ENCODE measurements at regions not wholly inside any gene's neighbourhood (a gene's known extent, or its start where the extent isn't known, plus 50 kb on each side); places are given as distances from the start of the nearest gene placed in this dataset.

DNA sequence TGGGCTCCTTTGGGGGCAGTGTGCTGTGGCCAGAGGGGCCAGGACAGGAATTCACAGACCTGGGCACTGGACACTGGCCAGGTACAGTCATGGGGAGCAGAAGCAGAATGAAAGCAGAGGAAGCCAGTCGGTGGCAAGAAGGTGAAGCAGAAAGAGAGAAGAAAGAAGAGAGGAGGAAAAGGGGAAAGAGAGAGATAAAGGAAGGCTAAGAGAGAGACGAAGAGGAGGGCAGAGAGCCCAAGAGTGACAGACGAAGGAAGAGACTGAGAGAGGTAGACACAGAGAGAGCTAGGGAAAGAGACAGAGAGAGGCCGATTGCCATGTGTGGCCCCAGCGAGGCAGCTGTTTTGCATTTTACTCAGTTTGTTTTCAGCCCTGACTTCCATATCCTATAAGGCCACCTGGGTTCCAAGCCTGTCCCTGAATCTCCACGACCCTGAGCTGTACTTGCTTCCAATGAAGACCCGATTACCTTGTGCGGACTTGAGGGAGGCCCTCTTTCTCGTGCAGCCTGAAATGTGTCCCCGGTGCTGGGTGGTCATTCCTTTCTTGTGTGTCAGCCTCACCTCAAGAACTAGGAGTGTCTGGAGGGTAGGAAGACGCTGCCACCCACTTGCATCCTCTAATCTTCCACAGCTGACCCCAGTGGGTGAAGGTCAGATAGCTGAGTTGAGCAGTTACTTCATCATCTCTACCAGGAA is 73.9 kb downstream of the LSM3 start:
- CTCF ChIA-PET = interaction anchor here (2.5 kb wide), 1 partner anchor 48 kb away, joined by 7 read pairs; no protein-coding TSS in a partner anchor
- Mint-ChIP-seq H3K4me3 (no peak overlapping the region), H3K9me3 (no peaks in the 10 kb centered on the region), H3K36me3 (no peaks in the 10 kb centered on the region), H3K27me3 (peaks cover 29% of the 10 kb centered on the region), H3K4me1 (no peaks in the 10 kb centered on the region), H3K27ac (no peak overlapping the region)
- DNase-seq = no peak

DNA sequence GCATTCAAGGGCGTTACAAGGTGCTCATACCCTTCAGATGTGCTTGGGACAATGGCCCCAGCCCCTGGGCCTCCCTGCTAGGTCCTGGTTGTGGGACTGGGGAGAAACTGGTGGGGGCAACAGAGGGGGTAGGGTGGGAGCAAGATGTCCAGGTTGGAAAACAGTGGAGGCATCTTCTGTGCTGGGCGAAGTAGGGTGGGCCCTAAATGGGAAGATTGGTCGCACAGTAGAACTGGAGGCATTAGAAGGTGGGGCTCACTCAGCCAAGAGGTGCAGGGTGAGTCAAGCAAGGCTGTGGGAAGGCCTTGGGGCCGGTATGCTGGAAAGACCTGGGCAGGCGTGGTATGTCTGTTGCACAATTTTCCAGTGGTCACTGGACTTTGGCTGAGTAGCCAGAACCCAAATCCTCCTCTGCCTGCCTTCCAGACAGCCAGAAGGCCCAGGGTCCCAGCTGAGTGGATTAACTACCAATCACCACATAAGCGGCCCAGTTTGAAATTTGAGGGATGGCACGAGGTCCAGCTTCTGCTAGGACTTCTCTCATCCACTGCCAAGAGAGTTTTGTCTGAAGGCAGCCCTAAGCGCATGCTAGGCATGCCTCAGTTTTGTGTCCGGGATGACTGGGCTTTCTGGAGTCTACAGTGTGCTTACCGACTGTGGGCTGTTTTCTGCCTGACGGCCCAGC is 74.5 kb downstream of the LSM3 start:
- CTCF ChIA-PET = interaction anchor here (2.5 kb wide), 1 partner anchor 49 kb away, joined by 7 read pairs; no protein-coding TSS in a partner anchor
- H3K4me1 Mint-ChIP-seq = no peaks in the 10 kb centered on the region

DNA sequence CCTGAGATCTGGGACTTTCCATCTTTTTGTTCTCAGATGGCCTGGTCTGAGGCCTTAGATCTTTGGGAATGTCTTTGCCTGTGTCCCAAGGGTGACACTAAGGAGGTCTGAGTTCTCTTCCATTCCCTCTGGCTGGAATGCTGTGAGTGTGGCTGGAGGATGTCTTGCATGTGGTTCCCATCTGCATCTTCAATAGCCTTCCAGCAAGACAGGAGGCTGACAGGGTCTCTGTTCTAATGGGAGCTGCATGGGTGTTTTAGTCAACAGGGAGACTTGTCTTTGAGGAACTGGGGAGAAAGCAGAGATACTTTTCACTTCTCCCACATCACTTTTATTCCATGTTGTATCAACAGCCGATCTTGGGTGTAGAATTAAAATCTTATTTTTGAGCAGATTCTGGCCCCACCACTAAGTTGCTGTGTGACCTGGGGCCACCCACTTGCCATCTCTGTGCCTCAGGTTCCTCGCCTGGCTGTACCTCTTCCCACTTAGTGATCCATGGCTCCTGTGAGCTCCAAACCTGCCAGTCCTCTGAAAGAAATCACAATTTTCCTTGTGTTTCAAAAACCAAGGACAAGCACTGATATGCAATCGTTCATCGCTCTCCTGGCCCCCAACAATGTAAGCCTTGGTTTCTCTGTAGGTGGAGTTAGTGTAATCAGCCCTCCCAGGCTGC is 75.2 kb downstream of the LSM3 start:
- no peaks in the 10 kb centered on the region for H3K9me3 Mint-ChIP-seq
- no peaks in the 10 kb centered on the region for H3K36me3 Mint-ChIP-seq
- no peak overlapping the region for H3K27ac Mint-ChIP-seq
- CTCF ChIA-PET = interaction anchor here (2.5 kb wide), 1 partner anchor 50 kb away, joined by 7 read pairs; no protein-coding TSS in a partner anchor
- DNase-seq = no peak
- H3K4me1 Mint-ChIP-seq = no peaks in the 10 kb centered on the region
- no peak overlapping the region for H3K4me3 Mint-ChIP-seq
- H3K27me3 Mint-ChIP-seq = peaks cover 20% of the 10 kb centered on the region

More for the DNA sequence above, 74.5 kb downstream of the LSM3 start:
- no peaks in the 10 kb centered on the region for H3K36me3 Mint-ChIP-seq
- no peak overlapping the region for H3K4me3 Mint-ChIP-seq
- H3K27me3 Mint-ChIP-seq = peaks cover 26% of the 10 kb centered on the region
- H3K27ac Mint-ChIP-seq = no peak overlapping the region
- no peak for DNase-seq
- H3K9me3 Mint-ChIP-seq = no peaks in the 10 kb centered on the region

DNA sequence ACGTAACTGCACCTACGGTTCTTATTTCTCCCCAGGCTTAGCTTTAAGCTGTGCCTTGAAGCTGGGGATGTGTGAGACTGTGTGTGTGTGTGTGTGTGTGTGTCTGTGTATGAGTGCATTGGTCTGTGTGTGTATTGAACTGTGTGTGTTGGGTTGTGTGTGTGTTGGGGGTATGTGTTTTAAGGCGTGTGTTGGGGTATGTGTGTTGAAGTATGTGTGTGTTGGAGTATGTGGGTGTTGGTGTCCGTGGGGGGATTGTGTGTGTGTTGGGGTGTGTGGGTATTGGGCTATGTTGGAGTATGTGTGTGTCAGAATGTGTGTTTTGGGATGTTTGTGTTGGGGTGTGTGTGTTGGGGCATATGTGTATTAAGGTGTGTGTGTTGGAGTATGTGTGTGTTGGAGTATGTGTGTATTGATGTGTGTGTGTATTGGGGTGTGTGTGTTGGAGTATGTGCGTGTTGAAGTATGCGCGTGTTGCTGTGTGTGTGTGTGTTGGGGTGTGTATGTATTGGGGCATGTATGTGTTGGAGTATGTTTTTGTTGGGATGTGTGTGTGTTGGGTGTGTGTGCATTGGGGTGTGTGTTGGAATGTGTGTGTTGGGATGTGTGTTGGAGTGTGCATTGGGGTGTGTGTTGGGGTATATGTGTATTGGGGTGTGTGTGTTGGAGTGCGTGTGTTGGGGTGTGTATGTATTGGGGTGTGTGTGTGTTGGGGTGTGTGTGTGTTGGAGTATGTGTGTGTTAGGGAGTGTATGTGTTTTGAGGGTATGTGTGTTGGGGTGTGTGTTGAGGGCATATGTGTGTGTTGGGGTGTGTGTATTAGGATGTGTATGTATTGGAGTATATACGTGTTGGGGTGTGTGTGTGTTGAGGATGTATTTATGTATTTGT is 76.4 kb downstream of the LSM3 start:
- no peaks in the 10 kb centered on the region for H3K9me3 Mint-ChIP-seq
- CTCF ChIA-PET = interaction anchor here (2.4 to 2.5 kb wide), 2 partner anchors 51 to 358 kb away, joined by 7 read pairs; no protein-coding TSS in a partner anchor
- peaks cover 19% of the 10 kb centered on the region for H3K27me3 Mint-ChIP-seq
- DNase-seq = no peak
- H3K4me1 Mint-ChIP-seq = no peaks in the 10 kb centered on the region
- H3K27ac Mint-ChIP-seq = no peak overlapping the region
- no peak overlapping the region for H3K4me3 Mint-ChIP-seq
- no peaks in the 10 kb centered on the region for H3K36me3 Mint-ChIP-seq

DNA sequence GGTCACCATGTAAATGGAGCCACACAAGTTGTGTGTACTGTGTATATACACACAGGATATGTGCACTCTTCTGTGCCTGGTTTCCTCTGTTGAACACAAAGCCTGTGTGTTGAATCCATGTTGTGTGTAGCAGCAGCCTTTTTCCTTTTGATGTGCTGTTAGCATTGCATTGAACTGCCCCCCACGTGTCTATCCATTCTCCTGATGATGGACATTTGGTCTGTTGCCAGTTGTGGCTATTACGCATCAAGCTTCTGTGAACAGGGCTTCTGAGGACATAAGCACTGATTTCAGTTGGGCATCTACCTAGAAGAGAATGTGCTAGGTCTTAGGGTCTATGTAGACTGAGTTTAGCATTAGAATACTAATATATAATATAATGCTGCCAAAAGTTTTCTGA is 77.4 kb downstream of the LSM3 start:
- Mint-ChIP-seq H3K4me3 (no peak overlapping the region), H3K27ac (no peak overlapping the region), H3K27me3 (peaks cover 27% of the 10 kb centered on the region), H3K36me3 (no peaks in the 10 kb centered on the region), H3K4me1 (no peaks in the 10 kb centered on the region), H3K9me3 (no peaks in the 10 kb centered on the region)
- no peak for DNase-seq
- CTCF ChIA-PET = interaction anchor here (1.2 to 2.4 kb wide), 4 partner anchors 45 to 359 kb away, joined by 3 to 11 read pairs (median 5); no protein-coding TSS in a partner anchor

DNA sequence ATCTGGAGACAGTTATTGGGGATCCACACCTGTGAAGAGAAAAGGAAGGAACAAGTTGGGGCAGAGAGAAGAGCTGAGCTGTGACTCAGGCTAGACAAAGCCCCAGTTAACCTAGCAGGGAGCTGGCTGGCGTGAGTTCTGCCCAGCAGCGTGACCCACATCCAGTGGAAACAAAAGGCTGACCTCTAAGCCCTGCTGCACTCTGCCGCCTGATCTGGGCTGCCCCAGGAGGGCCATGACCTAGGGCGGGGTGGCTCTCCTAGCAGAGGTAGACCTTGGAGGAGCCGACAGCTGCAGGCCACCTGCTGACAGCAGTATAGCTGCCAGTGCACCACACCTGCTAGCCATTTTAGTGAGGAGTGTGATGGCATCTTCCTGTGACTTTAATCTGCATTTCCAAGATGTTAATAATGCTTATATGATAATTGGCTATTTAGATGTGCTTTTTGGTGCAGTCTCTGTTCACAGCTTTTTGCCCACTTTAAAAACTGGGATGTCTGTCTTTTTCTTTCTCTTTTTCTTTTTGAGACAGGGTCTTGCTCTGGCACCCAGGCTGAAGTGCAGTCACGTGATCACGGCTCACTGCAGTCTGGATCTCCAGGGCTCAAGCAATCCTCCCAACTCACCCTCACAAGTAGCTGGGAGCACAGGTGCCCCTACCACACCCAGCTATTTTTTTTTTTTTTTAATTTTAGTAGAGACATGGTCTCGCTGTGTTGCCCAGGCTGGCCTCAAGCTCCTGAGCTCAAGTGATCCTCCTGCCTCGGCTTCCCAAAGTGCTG is 78.1 kb downstream of the LSM3 start:
- H3K4me3 Mint-ChIP-seq = no peak overlapping the region
- CTCF ChIA-PET = interaction anchor here (0.6 to 4.2 kb wide), 7 partner anchors 24 to 360 kb away, joined by 3 to 15 read pairs (median 4); no protein-coding TSS in a partner anchor
- H3K27ac Mint-ChIP-seq = no peak overlapping the region
- H3K27me3 Mint-ChIP-seq = peaks cover 31% of the 10 kb centered on the region
- no peak for DNase-seq
- H3K4me1 Mint-ChIP-seq = no peaks in the 10 kb centered on the region
- H3K9me3 Mint-ChIP-seq = no peaks in the 10 kb centered on the region
- H3K36me3 Mint-ChIP-seq = no peaks in the 10 kb centered on the region

DNA sequence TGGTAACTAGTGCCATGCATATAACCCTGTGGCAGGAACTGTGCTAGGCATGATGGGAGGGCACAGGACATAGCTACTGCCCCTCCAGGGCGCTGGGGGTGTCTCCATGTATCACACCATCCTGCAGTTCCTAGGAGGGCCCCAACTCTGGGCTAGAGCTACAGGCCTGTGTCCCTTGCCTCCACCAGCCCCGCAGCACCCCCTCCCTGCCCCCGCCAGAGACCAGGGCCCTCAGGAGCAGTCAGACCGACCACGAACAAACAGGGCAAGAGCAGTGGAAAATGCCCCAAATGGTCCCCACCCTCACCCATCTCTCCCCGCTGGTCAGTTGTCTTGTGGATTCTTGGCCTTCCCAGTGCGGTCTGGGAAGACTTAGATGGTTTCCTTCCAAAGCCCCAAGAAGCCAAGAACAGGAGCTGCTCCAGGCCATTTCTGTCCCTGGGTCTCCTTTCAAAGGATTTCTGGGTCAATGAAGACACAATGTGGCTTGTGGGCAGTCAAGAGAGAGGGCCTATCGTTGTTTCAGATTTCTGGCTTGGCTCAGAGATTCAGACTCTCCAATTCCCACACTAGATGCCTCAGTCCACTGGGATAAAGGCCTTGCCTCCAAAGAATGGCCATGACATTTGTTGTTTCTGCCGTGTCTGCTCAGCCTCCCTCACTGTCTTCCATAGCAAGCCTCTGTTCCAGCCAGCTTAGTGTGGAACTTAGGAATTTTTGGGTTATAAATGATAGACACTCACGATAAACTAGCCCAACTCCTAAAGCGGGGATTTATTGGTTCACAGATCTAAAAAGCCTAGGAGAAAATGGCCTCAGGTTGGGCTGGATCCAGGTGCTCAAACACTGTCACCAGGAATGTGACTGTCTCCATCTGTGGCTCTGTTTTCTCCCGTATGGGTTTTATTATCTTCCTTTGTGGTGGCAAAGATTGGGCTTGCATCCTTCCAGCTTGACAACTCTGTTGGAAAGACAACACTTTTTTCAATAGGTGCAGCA is 80.6 kb downstream of the LSM3 start:
- CTCF ChIA-PET = interaction anchor here (1.0 to 5.5 kb wide), 6 partner anchors 27 to 522 kb away, joined by 3 to 28 read pairs (median 6); no protein-coding TSS in a partner anchor
- H3K27ac Mint-ChIP-seq = no peak overlapping the region
- H3K36me3 Mint-ChIP-seq = no peaks in the 10 kb centered on the region
- no peaks in the 10 kb centered on the region for H3K9me3 Mint-ChIP-seq
- no peak for DNase-seq
- H3K27me3 Mint-ChIP-seq = peaks cover 35% of the 10 kb centered on the region
- H3K4me3 Mint-ChIP-seq = no peak overlapping the region
- H3K4me1 Mint-ChIP-seq = no peaks in the 10 kb centered on the region

DNA sequence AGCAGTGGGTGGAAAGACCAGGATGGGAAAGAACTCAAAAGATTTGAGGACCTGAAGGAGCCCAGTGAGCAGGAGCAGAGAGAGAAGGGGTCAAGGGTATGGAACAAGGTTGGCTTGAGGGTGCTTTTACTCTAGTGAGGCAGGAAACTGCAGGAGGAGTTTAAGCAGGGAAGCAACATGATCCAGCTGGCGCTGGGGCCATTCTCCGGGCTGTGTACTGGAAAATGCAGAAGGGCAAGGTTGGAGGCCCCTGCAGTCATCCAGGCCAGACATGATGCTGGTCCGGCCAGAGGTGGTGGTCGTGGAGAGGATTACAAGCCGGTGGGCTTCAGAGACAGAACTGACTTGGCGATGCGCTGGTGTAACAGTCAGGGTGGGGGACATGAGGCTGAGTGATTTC is 81.8 kb downstream of the LSM3 start:
- Mint-ChIP-seq H3K36me3 (no peaks in the 10 kb centered on the region), H3K9me3 (no peaks in the 10 kb centered on the region), H3K27me3 (peaks cover 39% of the 10 kb centered on the region), H3K4me1 (no peaks in the 10 kb centered on the region), H3K27ac (no peak overlapping the region), H3K4me3 (no peak overlapping the region)
- DNase-seq = no peak
- CTCF ChIA-PET = interaction anchor here (0.7 to 5.5 kb wide), 14 partner anchors 10 to 249 kb away, joined by 3 to 28 read pairs (median 4); no protein-coding TSS in a partner anchor

DNA sequence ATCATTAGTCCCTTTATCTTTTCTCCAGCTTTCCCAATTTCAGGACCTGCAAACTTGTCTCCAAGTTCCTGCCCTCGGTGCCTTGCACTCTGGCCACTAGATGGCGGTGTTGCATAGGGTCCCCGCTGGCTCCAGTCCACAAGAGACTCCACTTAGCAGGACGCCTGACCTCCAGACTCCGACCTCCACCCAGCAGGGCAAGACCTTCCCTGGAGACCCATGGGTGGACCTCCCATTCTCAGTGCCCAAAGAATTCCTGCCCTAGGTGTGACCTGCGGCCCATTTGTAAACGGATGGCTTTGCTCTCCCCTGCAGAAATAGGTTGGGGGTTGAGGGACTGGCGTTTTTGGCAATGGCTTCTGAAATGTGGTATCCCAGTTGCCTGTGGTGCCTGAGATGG is 82.6 kb downstream of the LSM3 start:
- H3K27me3 Mint-ChIP-seq = peaks cover 39% of the 10 kb centered on the region
- H3K27ac Mint-ChIP-seq = no peak overlapping the region
- H3K9me3 Mint-ChIP-seq = no peaks in the 10 kb centered on the region
- H3K4me1 Mint-ChIP-seq = no peaks in the 10 kb centered on the region
- no peaks in the 10 kb centered on the region for H3K36me3 Mint-ChIP-seq
- DNase-seq = peak; percentile 82
- CTCF ChIA-PET = interaction anchor here (0.7 to 5.5 kb wide), 16 partner anchors 9 to 364 kb away, joined by 3 to 28 read pairs (median 4); no protein-coding TSS in a partner anchor
- H3K4me3 Mint-ChIP-seq = no peak overlapping the region

DNA sequence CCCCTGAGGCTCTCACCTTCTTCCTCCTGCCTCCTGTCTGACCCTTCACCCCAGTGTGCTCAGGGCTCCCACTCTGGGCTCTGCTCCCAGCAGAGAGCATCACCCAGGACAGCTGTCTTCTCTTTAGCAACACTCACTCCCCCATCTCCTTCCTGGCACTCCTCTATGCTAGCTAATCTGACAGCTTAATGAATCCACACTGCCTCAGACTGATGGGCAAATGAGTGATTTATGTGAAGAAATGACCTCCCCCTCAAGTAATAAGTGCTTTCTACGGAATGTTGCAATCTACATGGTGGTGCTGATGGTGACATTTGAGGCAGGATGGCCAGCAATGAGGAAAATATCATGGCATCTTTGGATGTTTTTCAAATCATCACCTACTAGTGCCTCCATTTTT is 83.6 kb downstream of the LSM3 start:
- CTCF ChIA-PET = interaction anchor here (0.9 to 5.5 kb wide), 10 partner anchors 8 to 365 kb away, joined by 3 to 28 read pairs (median 7); no protein-coding TSS in a partner anchor
- no peak overlapping the region for H3K4me3 Mint-ChIP-seq
- peaks cover 30% of the 10 kb centered on the region for H3K27me3 Mint-ChIP-seq
- H3K4me1 Mint-ChIP-seq = no peaks in the 10 kb centered on the region
- no peak for DNase-seq
- H3K36me3 Mint-ChIP-seq = no peaks in the 10 kb centered on the region
- no peaks in the 10 kb centered on the region for H3K9me3 Mint-ChIP-seq
- no peak overlapping the region for H3K27ac Mint-ChIP-seq

DNA sequence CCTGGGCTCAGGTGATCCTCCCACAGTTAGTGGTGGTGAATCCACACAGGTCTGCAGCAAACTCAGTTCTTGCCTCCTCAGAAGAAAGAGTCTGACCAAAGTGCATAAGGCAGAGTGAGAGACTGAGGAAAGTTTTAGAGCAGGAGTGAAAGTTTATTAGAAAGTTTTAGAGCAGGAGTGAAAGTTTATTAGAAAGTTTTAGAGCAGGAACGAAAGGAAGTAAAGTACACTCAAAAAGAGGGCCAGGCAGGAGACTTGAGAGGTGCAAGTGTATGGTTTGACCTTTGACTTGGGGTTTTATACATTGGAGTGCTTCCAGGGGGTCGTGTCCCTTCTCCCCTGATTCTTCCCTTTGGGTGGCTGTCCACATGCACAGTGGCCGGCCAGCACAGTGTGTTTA is 84.2 kb downstream of the LSM3 start:
- no peaks in the 10 kb centered on the region for H3K4me1 Mint-ChIP-seq
- H3K9me3 Mint-ChIP-seq = no peaks in the 10 kb centered on the region
- no peak overlapping the region for H3K4me3 Mint-ChIP-seq
- H3K27ac Mint-ChIP-seq = no peak overlapping the region
- CTCF ChIA-PET = interaction anchor here (1.2 to 5.5 kb wide), 3 partner anchors 59 to 205 kb away, joined by 4 to 28 read pairs (median 12); no protein-coding TSS in a partner anchor
- H3K36me3 Mint-ChIP-seq = no peaks in the 10 kb centered on the region
- DNase-seq = no peak
- H3K27me3 Mint-ChIP-seq = peaks cover 30% of the 10 kb centered on the region

Measured in activated naive CD4-positive, alpha-beta T cell treated with anti-CD3 and anti-CD28 coated beads, Interleukin-2, amount 10 ng/mL, durations not matched to agents 7 days and 5 days (primary cell).